OCI-LY3 (cell line): ENCODE measurements at regions not wholly inside any gene's neighbourhood (a gene's known extent, or its start where the extent isn't known, plus 50 kb on each side); places are given as distances from the start of the nearest gene placed in this dataset.

ENCODE experiments used
- H2AFZ ChIP-seq: fragments of 200-600, 300-600 bp; shearing (Covaris generic); 2 replicates; pipeline ENCODE4 v1.6.0; 2014; ENCODE audit warnings: antibody characterized with exemption, low read depth, low read length
- H3K27ac ChIP-seq: fragments of 200-600, 300-600 bp; sonication (generic); 2 replicates; pipeline ENCODE4 v1.5.1; 2014; ENCODE audit warnings: mild to moderate bottlenecking, low read length, moderate library complexity, mixed read lengths
- H3K27me3 ChIP-seq: fragments of 200-600, 300-600 bp; sonication (generic); 2 replicates; pipeline ENCODE4 v1.6.1; 2014; ENCODE audit warnings: low read depth, low read length, mixed read lengths
- H3K36me3 ChIP-seq: fragments of 200-600, 300-600 bp; sonication (generic); replicated peaks from 2 replicates; pipeline ENCODE3; 2014; ENCODE audit warnings: low read depth, low read length, mixed read lengths
- H3K4me1 ChIP-seq: fragments of 300-600, 200-600 bp; sonication (generic); 2 replicates; pipeline ENCODE4 v1.6.1; 2014; ENCODE audit warnings: low read length, mixed read lengths
- H3K4me2 ChIP-seq: fragments of 200-600, 300-600 bp; sonication (generic); 2 replicates; pipeline ENCODE4 v1.6.1; 2014; ENCODE audit warnings: low read length, mixed read lengths
- H3K4me3 ChIP-seq: fragments of 300-600, 200-600 bp; sonication (generic); 2 replicates; pipeline ENCODE4 v1.5.1; 2014; ENCODE audit warnings: antibody characterized with exemption, mild to moderate bottlenecking, low read length, moderate library complexity
- H3K79me2 ChIP-seq: fragments of 300-600, 200-600 bp; shearing (Covaris generic); 2 replicates; pipeline ENCODE4 v1.6.1; 2014; ENCODE audit warnings: mild to moderate bottlenecking, low read length, mixed read lengths
- H3K9ac ChIP-seq: fragments of 300-600, 200-600 bp; shearing (Covaris generic); 2 replicates; pipeline ENCODE4 v1.6.0; 2014; ENCODE audit warnings: mild to moderate bottlenecking, low read length, moderate library complexity
- H3K9me3 ChIP-seq: fragments of 200-600, 300-600 bp; shearing (Covaris generic); 2 replicates; pipeline ENCODE4 v1.6.1; 2014; ENCODE audit warnings: low read length, mixed read lengths; ENCODE audit not compliant: insufficient read depth
- H4K20me1 ChIP-seq: fragments of 200-600, 300-600 bp; sonication (generic); 2 replicates; pipeline ENCODE4 v1.6.1; 2016; ENCODE audit warnings: low read length, mixed read lengths; ENCODE audit not compliant: insufficient read depth
- EZH2phosphoT487 ChIP-seq: fragments of 200-600 bp; shearing (Covaris generic); IDR thresholded peaks from 2 replicates; pipeline ENCODE4 v1.6.1; 2018; ENCODE audit warnings: antibody characterized with exemption, mixed run types, low read depth
- TF ChIP-seq, protein P1 (sequence below): fragments of 200-600, 300-600 bp; sonication (generic); IDR thresholded peaks from 2 replicates; pipeline ENCODE4 v1.5.1; 2014; ENCODE audit warnings: antibody characterized with exemption, low read length, low read depth

DNA sequence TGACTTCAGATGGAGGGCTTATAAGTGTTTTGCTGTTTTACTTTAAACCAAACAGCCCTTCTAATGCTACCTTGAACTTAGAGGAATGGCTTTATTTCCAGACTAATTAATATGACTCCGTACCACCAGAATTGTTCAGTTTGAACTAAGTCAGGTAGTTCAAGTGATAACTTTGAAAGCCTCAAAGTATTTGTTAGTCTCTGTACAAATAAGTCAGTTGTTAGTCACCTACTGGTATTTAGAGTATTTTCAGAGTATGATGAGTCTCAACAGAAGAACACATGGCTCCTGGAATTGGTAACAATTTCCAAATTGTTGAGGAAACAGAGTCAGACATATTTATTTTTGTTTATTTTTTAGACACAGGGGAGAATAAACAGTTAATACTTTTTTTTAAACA, 381.8 kb upstream of the NRXN1 start:
- Histone ChIP-seq H4K20me1 (no peaks in the 10 kb centered on the region), H3K4me3 (no peak overlapping the region), H3K36me3 (no peaks in the 10 kb centered on the region), H2AFZ (no peak overlapping the region), H3K9me3 (no peaks in the 10 kb centered on the region), H3K79me2 (no peaks in the 10 kb centered on the region), H3K27ac (no peak overlapping the region), H3K4me1 (no peaks in the 10 kb centered on the region), H3K9ac (no peak overlapping the region), H3K4me2 (no peak overlapping the region), H3K27me3 (no peaks in the 10 kb centered on the region)
- TF ChIP-seq, protein P1, sequence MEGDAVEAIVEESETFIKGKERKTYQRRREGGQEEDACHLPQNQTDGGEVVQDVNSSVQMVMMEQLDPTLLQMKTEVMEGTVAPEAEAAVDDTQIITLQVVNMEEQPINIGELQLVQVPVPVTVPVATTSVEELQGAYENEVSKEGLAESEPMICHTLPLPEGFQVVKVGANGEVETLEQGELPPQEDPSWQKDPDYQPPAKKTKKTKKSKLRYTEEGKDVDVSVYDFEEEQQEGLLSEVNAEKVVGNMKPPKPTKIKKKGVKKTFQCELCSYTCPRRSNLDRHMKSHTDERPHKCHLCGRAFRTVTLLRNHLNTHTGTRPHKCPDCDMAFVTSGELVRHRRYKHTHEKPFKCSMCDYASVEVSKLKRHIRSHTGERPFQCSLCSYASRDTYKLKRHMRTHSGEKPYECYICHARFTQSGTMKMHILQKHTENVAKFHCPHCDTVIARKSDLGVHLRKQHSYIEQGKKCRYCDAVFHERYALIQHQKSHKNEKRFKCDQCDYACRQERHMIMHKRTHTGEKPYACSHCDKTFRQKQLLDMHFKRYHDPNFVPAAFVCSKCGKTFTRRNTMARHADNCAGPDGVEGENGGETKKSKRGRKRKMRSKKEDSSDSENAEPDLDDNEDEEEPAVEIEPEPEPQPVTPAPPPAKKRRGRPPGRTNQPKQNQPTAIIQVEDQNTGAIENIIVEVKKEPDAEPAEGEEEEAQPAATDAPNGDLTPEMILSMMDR, result no peak
- TF ChIP-seq EZH2phosphoT487, result no peak

DNA sequence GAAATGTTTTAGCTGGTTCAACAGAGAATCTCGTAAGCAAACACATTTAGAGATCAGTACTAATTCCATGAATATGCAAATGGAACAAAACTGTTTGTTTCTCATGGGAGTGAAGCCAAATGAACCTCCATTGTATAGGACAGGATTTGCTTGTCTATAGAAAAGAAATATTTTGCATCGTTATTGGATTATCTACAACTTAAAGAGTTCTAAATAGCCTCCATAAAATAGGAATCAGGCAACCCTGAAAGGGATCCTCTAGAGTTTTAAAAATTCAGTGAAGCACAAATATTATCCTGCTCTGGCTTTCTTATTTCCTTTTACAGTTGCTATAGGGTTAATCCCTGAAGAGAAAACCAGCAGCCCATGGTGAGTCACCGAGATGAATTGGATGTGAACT, 378.4 kb upstream of the NRXN1 start:
- no peak overlapping the region for H2AFZ ChIP-seq
- H3K27ac ChIP-seq, result no peak overlapping the region
- no peaks in the 10 kb centered on the region for H3K36me3 ChIP-seq
- no peak overlapping the region for H3K4me3 ChIP-seq
- no peaks in the 10 kb centered on the region for H3K27me3 ChIP-seq
- H3K4me1 ChIP-seq, result no peaks in the 10 kb centered on the region
- no peak overlapping the region for H3K4me2 ChIP-seq
- H3K9me3 ChIP-seq, result no peaks in the 10 kb centered on the region
- no peaks in the 10 kb centered on the region for H3K79me2 ChIP-seq
- no peak overlapping the region for H3K9ac ChIP-seq
- TF ChIP-seq, protein P1, result no peak
- no peaks in the 10 kb centered on the region for H4K20me1 ChIP-seq

GRCh38 chr2:51409920-51410319, 378.0 kb upstream of the NRXN1 start:
- no peaks in the 10 kb centered on the region for H3K4me1 ChIP-seq
- H3K9me3 ChIP-seq, result no peaks in the 10 kb centered on the region
- H3K36me3 ChIP-seq, result no peaks in the 10 kb centered on the region
- H3K9ac ChIP-seq, result no peak overlapping the region
- H3K27ac ChIP-seq, result no peak overlapping the region
- no peaks in the 10 kb centered on the region for H3K79me2 ChIP-seq
- no peaks in the 10 kb centered on the region for H4K20me1 ChIP-seq
- H2AFZ ChIP-seq, result no peak overlapping the region
- H3K27me3 ChIP-seq, result no peaks in the 10 kb centered on the region
- H3K4me3 ChIP-seq, result no peak overlapping the region
- H3K4me2 ChIP-seq, result no peak overlapping the region
- no peak for TF ChIP-seq EZH2phosphoT487
- TF ChIP-seq, protein P1, result no peak

DNA sequence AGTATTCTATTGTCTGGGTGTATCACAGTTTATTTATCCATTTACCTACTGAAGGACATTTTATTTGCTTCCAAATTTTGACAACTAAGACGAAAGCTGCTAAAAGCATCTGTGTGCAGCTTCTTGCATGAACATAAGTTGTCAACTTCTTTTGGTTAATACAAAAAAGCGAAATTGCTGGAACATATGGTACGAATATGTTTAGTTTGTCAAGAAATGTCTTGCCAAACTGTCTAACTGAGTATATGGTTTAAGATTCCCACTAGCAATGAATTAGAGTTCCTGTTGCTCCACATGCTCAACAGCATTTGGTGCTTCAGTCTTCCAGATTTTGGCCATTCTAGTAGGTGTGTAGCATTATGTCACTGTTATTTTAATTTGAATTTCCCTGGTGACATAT, 372.3 kb upstream of the NRXN1 start:
- no peaks in the 10 kb centered on the region for H3K79me2 ChIP-seq
- H3K9ac ChIP-seq, result no peak overlapping the region
- H3K27ac ChIP-seq, result no peak overlapping the region
- H2AFZ ChIP-seq, result no peak overlapping the region
- no peaks in the 10 kb centered on the region for H3K27me3 ChIP-seq
- H3K4me3 ChIP-seq, result no peak overlapping the region
- no peaks in the 10 kb centered on the region for H3K9me3 ChIP-seq
- peaks cover 4% of the 10 kb centered on the region; the same call in 1 of the 2 replicates for H3K4me1 ChIP-seq
- H4K20me1 ChIP-seq, result no peaks in the 10 kb centered on the region
- TF ChIP-seq EZH2phosphoT487, result no peak
- TF ChIP-seq, protein P1, result no peak
- no peak overlapping the region for H3K4me2 ChIP-seq
- H3K36me3 ChIP-seq, result peaks cover 5% of the 10 kb centered on the region
